Activated naive CD8-positive, alpha-beta T cell (primary cell): ENCODE measurements at regions not wholly inside any gene's neighbourhood (a gene's known extent, or its start where the extent isn't known, plus 50 kb on each side); places are given as distances from the start of the nearest gene placed in this dataset.

Experiments
- H3K27ac Mint-ChIP-seq: one replicate; pipeline ENCODE4 v1.8.0; 2021; ENCODE audit warnings: mixed read lengths
- H3K27me3 Mint-ChIP-seq: one replicate; pipeline ENCODE4 v1.8.0; 2021; ENCODE audit warnings: mixed read lengths
- H3K36me3 Mint-ChIP-seq: one replicate; pipeline ENCODE4 v1.8.0; 2021; ENCODE audit warnings: mixed read lengths
- H3K4me1 Mint-ChIP-seq: one replicate; pipeline ENCODE4 v1.8.0; 2021; ENCODE audit warnings: low read depth, mixed read lengths
- H3K4me3 Mint-ChIP-seq: one replicate; pipeline ENCODE4 v1.8.0; 2021; ENCODE audit warnings: mild to moderate bottlenecking, mixed read lengths
- H3K9me3 Mint-ChIP-seq: one replicate; pipeline ENCODE4 v1.8.0; 2021; ENCODE audit warnings: low read depth, mixed read lengths

DNA sequence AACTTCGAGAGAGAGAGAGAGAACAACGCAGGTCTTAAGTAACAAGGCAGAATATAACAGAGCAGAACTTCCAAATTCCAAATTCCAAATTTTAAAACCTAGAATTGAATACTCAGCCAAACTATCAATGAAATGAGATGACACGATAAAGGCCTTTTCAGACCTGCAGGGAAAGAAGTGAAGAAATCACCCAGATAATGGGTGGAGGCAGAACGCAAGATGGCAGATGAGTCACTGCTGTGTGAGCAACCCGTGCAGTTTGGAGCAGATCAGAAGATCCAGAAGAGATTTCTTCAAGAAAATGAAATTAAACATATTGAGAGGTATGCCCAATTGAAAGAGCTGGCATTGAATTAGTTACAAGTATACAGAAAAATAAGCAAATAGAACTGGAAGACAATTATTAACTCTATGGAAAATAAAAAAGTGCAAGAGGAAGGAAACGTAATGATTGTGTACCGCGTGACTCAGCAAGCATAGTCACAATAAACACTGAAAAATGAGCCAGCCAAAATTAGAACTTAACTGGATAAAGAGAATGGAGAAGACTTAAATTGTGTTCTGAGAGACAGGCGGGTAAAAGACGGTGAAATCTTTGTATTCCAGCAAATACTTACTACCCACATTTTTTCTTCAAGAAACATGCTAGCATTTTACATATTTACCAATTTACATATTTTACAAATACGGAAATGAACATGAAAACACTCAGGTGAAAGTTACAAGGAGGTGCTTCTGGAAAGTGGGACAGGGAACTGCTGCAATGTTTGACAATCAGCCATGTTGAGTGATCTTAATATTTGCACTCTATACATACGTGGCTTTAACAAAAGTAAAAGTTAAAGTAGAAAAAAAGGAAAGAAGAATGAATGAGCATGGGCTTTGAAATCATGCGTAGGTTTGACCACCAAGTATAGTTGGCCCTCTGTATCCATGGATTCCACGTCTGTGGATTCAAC lies 87.9 kb upstream of the CDYL start:
- Mint-ChIP-seq H3K4me3 (no peak overlapping the region), H3K27ac (no peak overlapping the region), H3K9me3 (peaks cover 5% of the 10 kb centered on the region), H3K4me1 (no peaks in the 10 kb centered on the region), H3K36me3 (no peaks in the 10 kb centered on the region), H3K27me3 (peaks cover 12% of the 10 kb centered on the region)

DNA sequence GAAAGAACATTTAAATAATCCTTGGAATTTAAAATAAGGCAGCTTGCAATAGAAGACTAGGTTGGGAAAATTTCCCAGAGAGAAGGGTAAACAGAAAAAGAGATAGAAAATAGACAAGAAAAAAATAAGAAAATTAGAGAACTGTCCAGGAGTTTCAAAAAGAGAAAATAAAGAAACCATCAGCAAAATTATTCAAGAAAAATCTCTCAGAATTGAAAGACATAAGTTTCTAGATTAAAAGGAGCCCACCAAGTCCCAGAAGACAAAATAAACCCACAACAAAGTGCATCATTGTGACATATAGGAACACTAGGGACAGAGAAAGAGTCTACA lies 88.6 kb upstream of the CDYL start:
- Mint-ChIP-seq H3K4me1 (no peaks in the 10 kb centered on the region), H3K4me3 (no peak overlapping the region), H3K27me3 (peaks cover 17% of the 10 kb centered on the region), H3K27ac (no peak overlapping the region), H3K36me3 (no peaks in the 10 kb centered on the region), H3K9me3 (peaks cover 2% of the 10 kb centered on the region)

- H3K36me3 Mint-ChIP-seq = no peaks in the 10 kb centered on the region
- H3K4me1 Mint-ChIP-seq = no peaks in the 10 kb centered on the region
- peaks cover 18% of the 10 kb centered on the region for H3K27me3 Mint-ChIP-seq
- no peaks in the 10 kb centered on the region for H3K9me3 Mint-ChIP-seq
- no peak overlapping the region for H3K4me3 Mint-ChIP-seq
- no peak overlapping the region for H3K27ac Mint-ChIP-seq
Measured at GRCh38 chr6:4682431-4683097, 93.6 kb upstream of the CDYL start.

GRCh38 chr6:4678506-4679300 lies 97.5 kb upstream of the CDYL start:
- H3K4me1 Mint-ChIP-seq = no peaks in the 10 kb centered on the region
- no peak overlapping the region for H3K27ac Mint-ChIP-seq
- no peak overlapping the region for H3K4me3 Mint-ChIP-seq
- no peaks in the 10 kb centered on the region for H3K9me3 Mint-ChIP-seq
- no peaks in the 10 kb centered on the region for H3K36me3 Mint-ChIP-seq
- peaks cover 12% of the 10 kb centered on the region for H3K27me3 Mint-ChIP-seq

- Mint-ChIP-seq H3K9me3 (no peaks in the 10 kb centered on the region), H3K27me3 (peaks cover 3% of the 10 kb centered on the region), H3K27ac (no peak overlapping the region), H3K4me3 (no peak overlapping the region), H3K36me3 (no peaks in the 10 kb centered on the region), H3K4me1 (no peaks in the 10 kb centered on the region)
Measured at GRCh38 chr6:4677751-4678065, 98.5 kb upstream of the CDYL start.

- Mint-ChIP-seq H3K27ac (no peak overlapping the region), H3K4me1 (no peaks in the 10 kb centered on the region), H3K27me3 (peaks cover 3% of the 10 kb centered on the region), H3K9me3 (no peaks in the 10 kb centered on the region), H3K36me3 (no peaks in the 10 kb centered on the region), H3K4me3 (no peak overlapping the region)
Measured at GRCh38 chr6:4677011-4677750, 99.0 kb upstream of the CDYL start.

DNA sequence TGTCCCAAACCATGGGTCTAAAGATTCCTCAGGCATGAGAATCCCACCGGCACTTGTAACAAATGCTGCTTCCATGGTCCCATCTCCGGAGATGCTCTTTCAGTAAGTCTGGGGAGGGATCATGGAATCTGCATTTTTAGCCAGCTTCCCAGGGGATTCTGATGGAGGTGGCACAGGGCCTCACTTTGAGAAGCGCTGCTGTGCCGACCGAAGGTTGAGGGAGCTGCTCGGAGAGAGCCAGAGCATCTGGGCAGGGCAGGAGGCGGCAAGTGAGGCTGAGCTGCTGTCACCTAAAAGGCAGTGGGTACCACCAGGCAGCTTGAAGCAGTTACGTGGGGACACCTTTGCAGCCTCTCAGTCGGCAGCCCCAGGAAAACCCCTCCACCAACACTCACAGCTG lies 100.2 kb upstream of the CDYL start:
- H3K4me3 Mint-ChIP-seq = no peak overlapping the region

GRCh38 chr6:4675121-4675520 lies 101.1 kb upstream of the CDYL start:
- Mint-ChIP-seq H3K9me3 (no peaks in the 10 kb centered on the region), H3K4me1 (no peaks in the 10 kb centered on the region), H3K27me3 (no peaks in the 10 kb centered on the region), H3K4me3 (no peak overlapping the region), H3K36me3 (no peaks in the 10 kb centered on the region), H3K27ac (no peak overlapping the region)

More for the DNA sequence above, 100.2 kb upstream of the CDYL start:
- H3K4me1 Mint-ChIP-seq = no peaks in the 10 kb centered on the region
- peaks cover 3% of the 10 kb centered on the region for H3K27me3 Mint-ChIP-seq
- H3K9me3 Mint-ChIP-seq = no peaks in the 10 kb centered on the region
- H3K27ac Mint-ChIP-seq = no peak overlapping the region
- no peaks in the 10 kb centered on the region for H3K36me3 Mint-ChIP-seq

DNA sequence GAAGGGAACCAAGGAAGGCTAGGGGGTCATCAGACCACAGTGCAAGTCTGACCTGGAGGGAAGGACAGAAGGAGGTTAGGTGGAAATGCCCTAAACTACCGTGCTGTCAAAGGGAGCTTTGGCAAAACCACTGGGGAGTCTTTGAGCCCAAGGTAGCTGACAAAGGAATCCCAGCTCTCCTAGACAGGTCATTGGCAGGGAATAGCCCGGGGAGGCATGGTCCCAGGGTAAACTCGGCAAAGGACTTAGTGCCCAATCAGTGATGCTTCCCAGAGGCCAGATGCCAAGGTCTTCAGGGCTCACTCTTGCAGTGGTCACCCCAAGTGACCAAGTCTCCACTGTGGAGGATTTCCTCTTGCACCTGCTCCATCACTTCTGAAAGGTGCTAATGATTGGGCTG lies 102.3 kb upstream of the CDYL start:
- H3K9me3 Mint-ChIP-seq = no peaks in the 10 kb centered on the region

GRCh38 chr6:4672772-4673171 lies 103.4 kb upstream of the CDYL start:
- Mint-ChIP-seq H3K4me3 (no peak overlapping the region), H3K9me3 (no peaks in the 10 kb centered on the region), H3K4me1 (no peaks in the 10 kb centered on the region), H3K36me3 (no peaks in the 10 kb centered on the region), H3K27me3 (no peaks in the 10 kb centered on the region), H3K27ac (no peak overlapping the region)

More for the DNA sequence above, 102.3 kb upstream of the CDYL start:
- H3K4me3 Mint-ChIP-seq = no peak overlapping the region
- no peaks in the 10 kb centered on the region for H3K4me1 Mint-ChIP-seq
- no peaks in the 10 kb centered on the region for H3K27me3 Mint-ChIP-seq
- H3K36me3 Mint-ChIP-seq = no peaks in the 10 kb centered on the region
- H3K27ac Mint-ChIP-seq = no peak overlapping the region

DNA sequence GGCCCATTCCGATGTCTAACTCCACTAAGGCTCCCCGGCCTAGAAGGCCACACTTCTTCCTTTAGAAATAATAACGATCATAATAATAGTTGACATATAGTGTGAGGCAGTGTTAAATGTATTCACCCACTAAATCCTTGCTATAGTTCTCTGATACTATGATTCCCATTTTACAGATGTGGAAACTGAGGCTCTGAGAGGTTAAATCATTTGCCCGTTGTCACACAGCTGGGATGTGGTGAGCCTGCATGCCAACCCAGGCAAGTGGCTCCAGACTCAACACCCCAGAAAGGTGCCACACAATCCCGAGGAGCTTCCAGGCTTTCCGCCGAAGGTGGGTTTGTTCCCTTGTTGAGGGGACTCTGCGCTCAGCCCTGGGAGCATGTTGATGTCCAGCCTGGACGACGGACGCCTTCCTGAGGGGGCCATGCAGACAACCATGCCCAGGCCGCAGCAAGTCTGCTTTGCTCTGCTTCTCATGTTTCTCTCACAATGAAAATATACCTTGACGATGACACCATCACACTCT lies 104.6 kb upstream of the CDYL start:
- Mint-ChIP-seq H3K27ac (no peak overlapping the region), H3K4me1 (no peaks in the 10 kb centered on the region), H3K36me3 (no peaks in the 10 kb centered on the region), H3K9me3 (no peaks in the 10 kb centered on the region), H3K4me3 (no peak overlapping the region), H3K27me3 (no peaks in the 10 kb centered on the region)

GRCh38 chr6:4670824-4671409 lies 105.3 kb upstream of the CDYL start:
- Mint-ChIP-seq H3K4me1 (no peaks in the 10 kb centered on the region), H3K4me3 (no peak overlapping the region), H3K27ac (no peak overlapping the region), H3K27me3 (no peaks in the 10 kb centered on the region), H3K9me3 (no peaks in the 10 kb centered on the region), H3K36me3 (no peaks in the 10 kb centered on the region)

GRCh38 chr6:4670290-4670689 lies 105.9 kb upstream of the CDYL start:
- Mint-ChIP-seq H3K4me3 (no peak overlapping the region), H3K9me3 (no peaks in the 10 kb centered on the region), H3K27me3 (no peaks in the 10 kb centered on the region), H3K27ac (no peak overlapping the region), H3K4me1 (no peaks in the 10 kb centered on the region), H3K36me3 (no peaks in the 10 kb centered on the region)
